HG02870 (cell line): ENCODE measurements at regions not wholly inside any gene's neighbourhood (a gene's known extent, or its start where the extent isn't known, plus 50 kb on each side); places are given as distances from the start of the nearest gene placed in this dataset.
"Not testable (repeated sequence)": the region's sequence is repeated elsewhere in the genome, so short reads cannot be mapped to it uniquely, and the experiment has no call there.

Experiments
- ATAC-seq: cut with Tn5 transposase; IDR thresholded peaks from one replicate; pipeline ENCODE4 v1.9.1; 2021; ENCODE audit warnings: mild to moderate bottlenecking, moderate library complexity; ENCODE audit not compliant: unreplicated experiment

- peak; percentile 93 for ATAC-seq
Measured at GRCh38 chr1:113185463-113186104, 112.6 kb downstream of the LRIG2 start.

- no peak for ATAC-seq
Measured at GRCh38 chr1:113190078-113190477, 117.1 kb downstream of the LRIG2 start.

- no peak for ATAC-seq
Measured at GRCh38 chr1:113190930-113191329, 117.9 kb downstream of the LRIG2 start.

- peak; percentile 77 for ATAC-seq
Measured at GRCh38 chr1:113191579-113192076, 118.6 kb downstream of the LRIG2 start.

DNA sequence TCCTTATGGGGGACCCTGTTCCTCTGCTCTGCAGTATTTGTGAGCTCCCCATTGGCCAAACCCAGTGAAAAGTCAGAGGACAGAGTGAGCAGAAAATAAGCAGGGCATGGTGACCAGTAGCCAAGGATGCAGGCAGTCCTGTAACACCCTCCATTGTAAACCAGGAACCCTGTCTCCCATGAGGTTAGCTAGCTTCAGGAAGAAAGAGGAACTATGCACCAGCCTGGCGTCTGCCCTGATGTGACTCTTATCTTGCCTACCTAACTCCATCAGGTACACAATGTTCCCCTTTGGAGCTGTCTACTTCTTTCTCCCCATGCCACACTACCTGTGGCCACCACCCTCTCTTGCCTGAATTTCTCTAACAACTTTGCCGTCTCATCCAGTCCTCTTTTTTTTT lies 119.2 kb downstream of the LRIG2 start:
- peak; percentile 13 for ATAC-seq

GRCh38 chr1:113192980-113193379 lies 120.0 kb downstream of the LRIG2 start:
- no peak for ATAC-seq

GRCh38 chr1:113194846-113195830 lies 122.1 kb downstream of the LRIG2 start:
- ATAC-seq, result no peak

GRCh38 chr1:113197719-113198330 lies 124.8 kb downstream of the LRIG2 start:
- ATAC-seq, result no peak

GRCh38 chr1:113198806-113199205 lies 125.8 kb downstream of the LRIG2 start:
- ATAC-seq, result no peak

- ATAC-seq, result no peak
Measured at GRCh38 chr1:113199760-113200455, 126.9 kb downstream of the LRIG2 start.

GRCh38 chr1:113201560-113201959 lies 128.6 kb downstream of the LRIG2 start:
- no peak for ATAC-seq

DNA sequence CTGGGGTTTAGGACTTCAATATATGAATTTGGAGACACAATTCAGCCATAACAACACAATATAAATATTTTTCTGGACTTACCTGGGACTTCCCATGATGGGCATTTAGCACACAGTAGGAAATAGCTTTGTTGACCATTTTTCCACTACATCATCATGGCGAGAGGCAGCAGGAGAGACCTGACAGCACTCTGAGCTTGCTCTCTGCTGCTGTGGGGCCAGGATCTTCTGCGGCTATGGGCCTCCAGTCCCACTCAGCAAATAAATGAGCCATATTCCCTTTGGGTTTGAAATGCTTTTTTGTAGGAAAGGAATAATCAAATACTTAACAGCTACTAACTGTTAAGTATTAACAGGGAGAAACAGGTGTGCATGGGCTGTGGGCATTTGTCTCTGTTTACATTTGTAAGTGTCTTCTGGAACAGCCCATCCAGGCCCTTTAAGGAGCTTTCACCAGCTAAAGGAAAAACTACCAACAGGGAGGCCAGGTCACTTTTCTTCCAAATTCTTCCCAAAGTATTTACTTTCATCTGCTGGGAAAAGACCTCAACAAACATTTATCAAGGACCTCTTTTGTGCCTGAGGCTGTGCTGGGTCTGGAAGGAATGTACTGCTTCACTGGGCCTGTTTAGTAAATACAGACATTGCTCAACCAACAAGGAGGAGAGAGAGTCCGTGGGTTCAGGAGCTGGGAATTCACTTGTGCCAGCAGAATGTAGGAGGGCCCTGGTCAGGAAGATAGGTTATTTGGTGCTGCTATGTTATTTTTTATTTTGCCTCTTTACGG lies 133.2 kb downstream of the LRIG2 start:
- no peak for ATAC-seq

DNA sequence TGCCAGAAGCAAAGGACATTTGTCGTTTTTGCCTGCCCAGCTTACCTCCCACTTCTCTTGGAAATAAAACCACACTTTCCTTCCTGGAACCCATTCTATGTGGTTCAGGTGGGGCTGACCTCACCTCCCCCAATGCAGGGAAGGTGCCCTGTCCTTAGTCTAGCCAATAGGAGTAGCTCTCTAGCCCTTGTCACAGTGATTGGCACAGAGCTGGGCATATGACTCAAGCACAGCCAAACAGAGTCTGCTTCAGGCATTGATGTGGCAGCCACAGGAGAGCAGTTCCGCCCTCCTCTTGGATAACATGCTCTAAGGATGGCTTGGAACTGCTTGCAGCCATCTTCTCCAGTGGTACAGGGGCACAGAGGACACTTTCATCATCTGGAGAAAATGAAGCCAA lies 134.0 kb downstream of the LRIG2 start:
- no peak for ATAC-seq

DNA sequence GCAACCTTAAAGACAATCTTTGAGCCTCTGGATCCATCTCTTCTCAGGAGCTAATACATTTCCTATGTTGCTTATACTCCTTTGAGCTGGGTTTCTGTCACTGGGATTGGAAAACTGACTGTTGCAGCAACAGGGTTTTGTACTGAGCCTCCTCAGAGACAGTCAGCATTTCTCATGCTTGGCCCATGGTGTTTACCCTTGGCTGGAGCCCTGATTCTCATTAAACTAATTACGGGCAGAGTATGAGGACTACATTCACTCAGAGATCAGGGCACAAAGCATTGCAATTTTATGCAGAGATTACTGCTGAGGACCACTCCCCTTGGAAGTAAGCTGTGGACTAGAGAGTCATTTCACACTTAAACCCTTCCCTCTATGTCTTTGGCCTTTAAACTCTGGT lies 134.5 kb downstream of the LRIG2 start:
- ATAC-seq, result no peak

DNA sequence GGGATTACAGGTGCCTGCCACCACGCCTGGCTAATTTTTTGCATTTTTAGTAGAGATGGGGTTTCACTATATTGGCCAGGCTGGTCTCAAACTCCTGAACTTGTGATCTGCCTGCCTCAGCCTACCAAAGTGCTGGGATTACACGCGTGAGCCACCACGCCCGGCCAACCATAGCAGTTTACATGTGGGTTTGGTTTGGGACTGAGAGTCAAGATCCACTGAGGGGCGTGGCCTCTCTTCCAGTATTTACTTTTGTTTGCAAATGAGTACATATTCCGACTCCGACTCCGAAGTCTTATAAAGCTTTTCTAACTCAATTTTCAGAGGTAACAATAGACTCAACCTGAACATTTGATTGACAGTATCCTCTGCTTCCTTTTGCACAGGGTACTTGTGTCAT lies 135.4 kb downstream of the LRIG2 start:
- not testable (repeated sequence) for ATAC-seq

DNA sequence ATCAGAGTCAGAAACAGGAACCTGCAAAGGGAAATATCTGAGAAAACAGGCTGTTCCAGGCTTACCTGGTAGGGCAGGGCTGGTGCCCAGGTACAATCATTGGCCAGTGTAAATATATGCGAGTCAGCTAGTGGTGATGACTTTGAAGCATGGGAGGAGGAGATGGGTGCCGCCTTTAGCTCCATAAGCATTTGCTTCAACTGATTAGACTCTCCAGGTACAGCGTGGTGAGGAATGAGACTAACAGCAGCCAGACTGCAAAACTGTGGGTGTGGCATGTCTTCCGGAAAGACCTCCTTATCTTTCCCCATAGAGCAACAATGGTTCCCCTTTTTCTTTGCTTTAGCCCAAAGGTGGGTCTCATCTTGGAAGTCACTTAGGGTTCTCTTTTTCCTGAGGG lies 137.2 kb downstream of the LRIG2 start:
- no peak for ATAC-seq

DNA sequence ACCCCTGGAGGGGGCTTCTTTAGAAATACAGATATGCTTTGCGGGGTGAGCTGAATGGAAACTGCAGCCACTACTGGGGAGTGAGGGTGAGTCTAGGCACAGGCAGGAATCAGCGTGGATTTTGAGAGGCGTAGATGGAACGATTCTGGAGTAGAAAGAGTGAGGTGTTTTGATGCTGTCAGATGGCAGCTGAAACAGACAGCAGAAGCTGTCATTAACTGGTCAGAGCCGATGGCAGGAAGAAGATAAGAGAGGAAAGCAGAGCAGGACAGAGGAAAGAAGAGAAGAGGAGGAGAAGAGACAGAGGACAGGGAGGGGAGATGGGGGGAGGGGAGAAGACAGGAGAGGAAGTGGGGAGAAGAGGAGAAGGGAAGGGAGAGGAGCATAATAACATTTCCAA lies 138.5 kb downstream of the LRIG2 start:
- no peak for ATAC-seq

DNA sequence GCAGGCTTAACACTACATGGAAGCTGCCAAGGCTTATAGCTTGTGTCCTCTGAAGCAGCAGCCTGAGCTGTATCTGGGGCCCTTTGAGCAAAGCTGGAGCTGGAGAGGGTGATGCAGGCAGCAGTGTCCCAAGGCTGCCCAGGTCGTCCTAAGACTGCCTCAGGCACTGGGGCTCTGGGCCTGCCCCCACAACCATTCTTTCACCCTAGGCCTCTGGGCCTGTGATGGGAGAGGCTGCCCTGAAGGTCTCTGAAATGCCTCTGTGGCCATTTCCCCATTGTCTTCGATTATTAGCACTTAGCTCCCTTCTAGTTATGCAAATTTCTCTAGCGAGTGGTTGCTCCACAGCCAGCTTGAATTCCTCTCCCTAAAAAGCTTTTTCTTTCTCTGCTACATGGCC lies 142.0 kb downstream of the LRIG2 start:
- ATAC-seq, result no peak

- no peak for ATAC-seq
Measured at GRCh38 chr1:113216664-113217063, 143.7 kb downstream of the LRIG2 start.
